ENCODE measurements at regions not wholly inside any gene's neighbourhood (a gene's known extent, or its start where the extent isn't known, plus 50 kb on each side); places are given as distances from the start of the nearest gene placed in this dataset.

GRCh38 chr4:74541667-74542066 is 96.7 kb downstream of the AREG start:
- no peak for TF ChIP-seq POLR2A (IDR thresholded peaks at IDR 0.05)
- TF ChIP-seq CTCF (IDR thresholded peaks at IDR 0.05), result no peak

Data from heart left ventricle (tissue), 13 donors.